CD14-positive monocyte (primary cell): ENCODE measurements at regions not wholly inside any gene's neighbourhood (a gene's known extent, or its start where the extent isn't known, plus 50 kb on each side); places are given as distances from the start of the nearest gene placed in this dataset.

Source experiments
- DNase-seq, 3 donors: peaks; one replicate each; pipeline ENCODE4 v3.0.0-alpha.2; 2011 to 2022
- H2AFZ ChIP-seq: 2 replicates; pipeline ENCODE4 v1.6.0; 2012; ENCODE audit warnings: mild to moderate bottlenecking, low read depth, low read length, inconsistent platforms; ENCODE audit not compliant: insufficient read depth, poor library complexity, severe bottlenecking
- H3K27ac ChIP-seq, 2 donors: 1 replicate in 1 of 2; 2 replicates in 1 of 2; pipeline ENCODE4 v1.5.1; 2012 to 2013; ENCODE audit warnings: low read length in 2 of 2, control low read depth in 1 of 2, inconsistent platforms in 1 of 2, low read depth in 1 of 2, mild to moderate bottlenecking in 1 of 2
- H3K27me3 ChIP-seq, 2 donors: one replicate each; pipeline versions ENCODE4 v1.6.0 to v1.6.1; 2011 to 2013; ENCODE audit warnings: low read length in 2 of 2; ENCODE audit not compliant: control insufficient read depth in 2 of 2, insufficient read depth in 2 of 2
- H3K36me3 ChIP-seq, 2 donors: replicated peaks in 1 of 2; 1 replicate in 1 of 2; 2 replicates in 1 of 2; pipeline versions ENCODE4 v1.5.1 to v1.6.1; 2012 to 2013; ENCODE audit warnings: low read length in 2 of 2, control low read depth in 1 of 2, inconsistent platforms in 1 of 2, mild to moderate bottlenecking in 1 of 2; ENCODE audit not compliant: insufficient read depth in 2 of 2, control insufficient read depth in 1 of 2
- H3K4me1 ChIP-seq, 2 donors: 1 replicate in 1 of 2; 2 replicates in 1 of 2; pipeline versions ENCODE4 v1.5.1 to v1.6.1; 2012 to 2013; ENCODE audit warnings: low read length in 2 of 2, control low read depth in 1 of 2, inconsistent platforms in 1 of 2, mild to moderate bottlenecking in 1 of 2, moderate library complexity in 1 of 2; ENCODE audit not compliant: insufficient read depth in 2 of 2, control insufficient read depth in 1 of 2
- H3K4me2 ChIP-seq: replicated peaks from 2 replicates; pipeline ENCODE3; 2012; ENCODE audit warnings: low read length, moderate library complexity, mild to moderate bottlenecking; ENCODE audit not compliant: poor library complexity, severe bottlenecking; ENCODE audit errors: extremely low read depth
- H3K4me3 ChIP-seq, 3 experiments: fragments of 200-600 bp in 1 of 3; sonication (generic) in 1 of 3; replicated peaks in 1 of 3; 1 replicate in 2 of 3; 2 replicates in 1 of 3; pipeline ENCODE4 v1.5.1; 2011 to 2013; ENCODE audit warnings: low read length in 3 of 3, mild to moderate bottlenecking in 3 of 3, control low read depth in 2 of 3, low read depth in 2 of 3, inconsistent platforms in 1 of 3, moderate library complexity in 1 of 3
- H3K79me2 ChIP-seq: 2 replicates; pipeline ENCODE4 v1.6.0; 2012; ENCODE audit warnings: mild to moderate bottlenecking, control low read depth, inconsistent platforms, low read length, moderate library complexity; ENCODE audit not compliant: insufficient read depth
- H3K9ac ChIP-seq: 2 replicates; pipeline ENCODE4 v1.6.0; 2017; ENCODE audit warnings: low read length, mild to moderate bottlenecking; ENCODE audit not compliant: insufficient read depth, poor library complexity, severe bottlenecking
- H3K9me3 ChIP-seq, 2 donors: replicated peaks in 1 of 2; 1 replicate in 1 of 2; 2 replicates in 1 of 2; pipeline versions ENCODE4 v1.5.1 to v1.6.1; 2012 to 2013; ENCODE audit warnings: low read length in 2 of 2, control low read depth in 1 of 2; ENCODE audit not compliant: control insufficient read depth in 1 of 2, insufficient read depth in 1 of 2
- H4K20me1 ChIP-seq: 2 replicates; pipeline ENCODE4 v1.6.0; 2012; ENCODE audit warnings: mild to moderate bottlenecking, low read length, control low read depth, moderate library complexity; ENCODE audit not compliant: insufficient read depth
- H3K27ac Mint-ChIP-seq, 7 donors: one replicate each; pipeline ENCODE4 v1.8.0; 2020; ENCODE audit warnings: mild to moderate bottlenecking in 7 of 7, mixed read lengths in 7 of 7, moderate library complexity in 6 of 7, inconsistent platforms in 2 of 7
- H3K27me3 Mint-ChIP-seq, 3 donors: one replicate each; pipeline ENCODE4 v1.8.0; 2021 to 2022; ENCODE audit warnings: low read depth in 3 of 3, mild to moderate bottlenecking in 3 of 3, mixed read lengths in 3 of 3, moderate library complexity in 3 of 3, inconsistent platforms in 1 of 3
- H3K36me3 Mint-ChIP-seq, 2 donors: one replicate each; pipeline ENCODE4 v1.8.0; 2020; ENCODE audit warnings: mixed read lengths in 2 of 2, inconsistent platforms in 1 of 2, mild to moderate bottlenecking in 1 of 2
- H3K4me1 Mint-ChIP-seq: one replicate; pipeline ENCODE4 v1.8.0; 2020; ENCODE audit warnings: mild to moderate bottlenecking, mixed read lengths
- H3K4me3 Mint-ChIP-seq, 2 donors: one replicate each; pipeline ENCODE4 v1.8.0; 2020; ENCODE audit warnings: mild to moderate bottlenecking in 2 of 2, mixed read lengths in 2 of 2, moderate library complexity in 1 of 2
- H3K9me3 Mint-ChIP-seq, 7 donors: one replicate each; pipeline ENCODE4 v1.8.0; 2020 to 2022; ENCODE audit warnings: mixed read lengths in 7 of 7, mild to moderate bottlenecking in 6 of 7, moderate library complexity in 6 of 7, inconsistent platforms in 2 of 7
- WGBS: methylation state at CpG from one replicate; pipeline ENCODE4 v1.1.5; 2013; ENCODE audit warnings: missing lambda C conversion rate; ENCODE audit not compliant: insufficient coverage; 5-methylcytosine and 5-hydroxymethylcytosine counted together
- intact Hi-C, 2 donors: fragments of 100-400 bp; cut with micrococcal nuclease; formaldehyde crosslinking; loops; one replicate each; pipeline versions ENCODE4 v1.15.0 to v1.15.1; 2023
- TF ChIP-seq, protein P1 (sequence below): fragments of 200-600 bp; IDR thresholded peaks from one replicate; pipeline ENCODE4 v1.8.0; 2022; ENCODE audit warnings: antibody characterized with exemption, mild to moderate bottlenecking

- H3K27ac ChIP-seq = peak overlapping the region in 1 of 2 donors; percentile 49
- Mint-ChIP-seq H3K9me3 (peaks cover 0 to 3% (median 0%) of the 10 kb centered on the region in 7 donors), H3K27me3 (peaks cover 0 to 4% (median 1%) of the 10 kb centered on the region in 3 donors), H3K4me3 (no peak overlapping the region), H3K27ac (peak overlapping the region in 6 of 7 donors; percentile 3 to 87 (median 54)), H3K4me1 (peaks cover 37% of the 10 kb centered on the region), H3K36me3 (no peaks in the 10 kb centered on the region)
- WGBS = no CpG with 5 or more reads among the region's 2 CpGs
- H3K4me1 ChIP-seq = peaks cover 26 to 33% of the 10 kb centered on the region in 2 donors
- TF ChIP-seq, protein P1, sequence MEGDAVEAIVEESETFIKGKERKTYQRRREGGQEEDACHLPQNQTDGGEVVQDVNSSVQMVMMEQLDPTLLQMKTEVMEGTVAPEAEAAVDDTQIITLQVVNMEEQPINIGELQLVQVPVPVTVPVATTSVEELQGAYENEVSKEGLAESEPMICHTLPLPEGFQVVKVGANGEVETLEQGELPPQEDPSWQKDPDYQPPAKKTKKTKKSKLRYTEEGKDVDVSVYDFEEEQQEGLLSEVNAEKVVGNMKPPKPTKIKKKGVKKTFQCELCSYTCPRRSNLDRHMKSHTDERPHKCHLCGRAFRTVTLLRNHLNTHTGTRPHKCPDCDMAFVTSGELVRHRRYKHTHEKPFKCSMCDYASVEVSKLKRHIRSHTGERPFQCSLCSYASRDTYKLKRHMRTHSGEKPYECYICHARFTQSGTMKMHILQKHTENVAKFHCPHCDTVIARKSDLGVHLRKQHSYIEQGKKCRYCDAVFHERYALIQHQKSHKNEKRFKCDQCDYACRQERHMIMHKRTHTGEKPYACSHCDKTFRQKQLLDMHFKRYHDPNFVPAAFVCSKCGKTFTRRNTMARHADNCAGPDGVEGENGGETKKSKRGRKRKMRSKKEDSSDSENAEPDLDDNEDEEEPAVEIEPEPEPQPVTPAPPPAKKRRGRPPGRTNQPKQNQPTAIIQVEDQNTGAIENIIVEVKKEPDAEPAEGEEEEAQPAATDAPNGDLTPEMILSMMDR = no peak
- H2AFZ ChIP-seq = no peak overlapping the region
- H3K4me2 ChIP-seq = peak overlapping the region; percentile 44
- DNase-seq = peak; percentile 23 to 36 (median 29)
- no peaks in the 10 kb centered on the region for H3K79me2 ChIP-seq
- H3K4me3 ChIP-seq = peak overlapping the region in 1 of 3 experiments; percentile 8
- H4K20me1 ChIP-seq = no peaks in the 10 kb centered on the region
- H3K36me3 ChIP-seq = no peaks in the 10 kb centered on the region
- H3K27me3 ChIP-seq = no peaks in the 10 kb centered on the region
- no peaks in the 10 kb centered on the region for H3K9me3 ChIP-seq
- H3K9ac ChIP-seq = no peak overlapping the region
- intact Hi-C loops = no loop called here
These were observed 384.8 kb upstream of the MEF2C start for GRCh38 chr5:89267788-89268187.

DNA sequence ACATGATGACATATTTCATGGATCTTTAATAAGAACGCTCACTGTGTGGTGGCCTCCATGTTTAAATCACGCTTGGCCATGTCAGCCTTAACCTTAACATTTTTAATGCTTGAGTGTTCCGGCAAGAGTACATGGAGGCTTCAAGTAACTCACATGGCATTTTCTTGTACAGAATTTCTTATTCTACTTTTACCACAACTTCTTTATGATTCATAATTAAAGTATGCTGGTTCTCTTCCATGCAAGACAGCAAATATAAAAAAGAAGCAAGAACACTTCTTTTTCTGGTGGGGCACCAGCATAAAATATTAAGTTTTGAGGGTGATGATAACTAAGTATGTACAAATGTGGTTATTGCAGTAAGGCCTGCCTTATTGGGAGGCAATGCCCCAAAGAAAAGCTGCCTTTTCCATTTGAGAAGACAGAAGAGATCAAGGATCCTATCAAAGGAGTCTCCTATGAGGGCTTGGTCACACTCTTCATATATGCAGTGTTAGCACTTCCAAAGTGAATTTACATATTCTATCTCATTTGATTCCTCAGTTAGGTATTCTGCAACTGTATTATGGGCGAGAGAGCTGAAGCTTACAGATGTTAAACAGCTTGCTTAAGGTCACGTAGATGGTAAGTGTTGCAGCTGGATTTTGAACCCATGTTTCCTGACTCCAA, 382.7 kb upstream of the MEF2C start:
- peaks cover 0 to 3% (median 0%) of the 10 kb centered on the region in 7 donors for H3K9me3 Mint-ChIP-seq
- no peak overlapping the region for H3K4me2 ChIP-seq

More for the DNA sequence above, 382.7 kb upstream of the MEF2C start:
- H3K79me2 ChIP-seq = no peaks in the 10 kb centered on the region
- TF ChIP-seq, protein P1 = no peak
- H3K27ac ChIP-seq = no peak overlapping the region
- no peaks in the 10 kb centered on the region for H3K27me3 ChIP-seq
- Mint-ChIP-seq H3K27ac (no peak overlapping the region), H3K4me1 (peaks cover 31% of the 10 kb centered on the region), H3K27me3 (peaks cover 0 to 4% (median 1%) of the 10 kb centered on the region in 3 donors), H3K4me3 (no peak overlapping the region), H3K36me3 (no peaks in the 10 kb centered on the region)
- H3K9ac ChIP-seq = no peak overlapping the region
- H3K9me3 ChIP-seq = no peaks in the 10 kb centered on the region
- DNase-seq = no peak
- WGBS = no CpG with 5 or more reads among the region's 5 CpGs
- intact Hi-C loops = no loop called here
- no peaks in the 10 kb centered on the region for H4K20me1 ChIP-seq
- peaks cover 24 to 26% of the 10 kb centered on the region in 2 donors for H3K4me1 ChIP-seq
- H3K36me3 ChIP-seq = no peaks in the 10 kb centered on the region
- H2AFZ ChIP-seq = no peak overlapping the region
- no peak overlapping the region for H3K4me3 ChIP-seq
